ENCODE measurements at regions not wholly inside any gene's neighbourhood (a gene's known extent, or its start where the extent isn't known, plus 50 kb on each side); places are given as distances from the start of the nearest gene placed in this dataset.

- TF ChIP-seq CTCF (IDR thresholded peaks at IDR 0.05), result no peak
- TF ChIP-seq POLR2A (IDR thresholded peaks at IDR 0.05), result no peak
Observed at GRCh38 chr1:208885060-208885459, 640.9 kb upstream of the PLXNA2 start.
